Uterus (tissue), 2 donors: ENCODE measurements at regions not wholly inside any gene's neighbourhood (a gene's known extent, or its start where the extent isn't known, plus 50 kb on each side); places are given as distances from the start of the nearest gene placed in this dataset.

Source experiments
- POLR2A ChIP-seq, 2 donors: fragments of 450-650 bp; IDR thresholded peaks; one replicate each; pipeline ENCODE4 v1.6.1; 2016; ENCODE audit warnings: antibody characterized with exemption in 2 of 2, mild to moderate bottlenecking in 1 of 2, moderate library complexity in 1 of 2
- TF ChIP-seq, protein P1 (sequence below), 4 experiments: fragments of 200-600 bp in 2 of 4; fragments of 450-650 bp in 2 of 4; sonication (generic) in 2 of 4; IDR thresholded peaks; one replicate each; pipeline ENCODE4 v1.5.1; 2016 to 2019; ENCODE audit warnings: antibody characterized with exemption in 4 of 4, mild to moderate bottlenecking in 2 of 4, moderate library complexity in 1 of 4

DNA sequence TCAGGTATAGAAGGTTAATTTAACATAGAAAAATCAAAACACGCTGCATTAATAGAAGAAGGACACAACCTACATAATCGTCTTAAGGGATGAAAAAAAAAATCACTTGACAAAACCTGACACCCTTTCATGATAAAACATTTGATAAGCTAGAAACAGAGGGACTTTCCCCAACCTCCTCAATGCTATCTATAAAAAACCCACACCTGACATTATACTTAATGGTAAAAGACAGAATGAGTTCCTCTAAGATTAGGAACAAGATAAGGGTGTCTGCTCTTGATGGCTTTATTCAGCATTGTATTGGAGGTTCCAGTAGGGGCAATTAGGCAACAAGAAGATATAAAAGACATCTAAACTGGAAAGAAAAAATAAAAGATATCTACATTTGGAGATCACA lies 69.9 kb upstream of the KBTBD8 start:
- no peak for TF ChIP-seq POLR2A (IDR thresholded peaks at IDR 0.05)
- TF ChIP-seq, protein P1, sequence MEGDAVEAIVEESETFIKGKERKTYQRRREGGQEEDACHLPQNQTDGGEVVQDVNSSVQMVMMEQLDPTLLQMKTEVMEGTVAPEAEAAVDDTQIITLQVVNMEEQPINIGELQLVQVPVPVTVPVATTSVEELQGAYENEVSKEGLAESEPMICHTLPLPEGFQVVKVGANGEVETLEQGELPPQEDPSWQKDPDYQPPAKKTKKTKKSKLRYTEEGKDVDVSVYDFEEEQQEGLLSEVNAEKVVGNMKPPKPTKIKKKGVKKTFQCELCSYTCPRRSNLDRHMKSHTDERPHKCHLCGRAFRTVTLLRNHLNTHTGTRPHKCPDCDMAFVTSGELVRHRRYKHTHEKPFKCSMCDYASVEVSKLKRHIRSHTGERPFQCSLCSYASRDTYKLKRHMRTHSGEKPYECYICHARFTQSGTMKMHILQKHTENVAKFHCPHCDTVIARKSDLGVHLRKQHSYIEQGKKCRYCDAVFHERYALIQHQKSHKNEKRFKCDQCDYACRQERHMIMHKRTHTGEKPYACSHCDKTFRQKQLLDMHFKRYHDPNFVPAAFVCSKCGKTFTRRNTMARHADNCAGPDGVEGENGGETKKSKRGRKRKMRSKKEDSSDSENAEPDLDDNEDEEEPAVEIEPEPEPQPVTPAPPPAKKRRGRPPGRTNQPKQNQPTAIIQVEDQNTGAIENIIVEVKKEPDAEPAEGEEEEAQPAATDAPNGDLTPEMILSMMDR (IDR thresholded peaks at IDR 0.05): no peak
